KMS-11 (cell line): ENCODE measurements at regions not wholly inside any gene's neighbourhood (a gene's known extent, or its start where the extent isn't known, plus 50 kb on each side); places are given as distances from the start of the nearest gene placed in this dataset.
"Not testable (repeated sequence)": the region's sequence is repeated elsewhere in the genome, so short reads cannot be mapped to it uniquely, and the experiment has no call there.

Experiments
- H2AFZ ChIP-seq: fragments of 200-600 bp; sonication (generic); 2 replicates; pipeline ENCODE4 v1.6.1; 2016; ENCODE audit warnings: antibody characterized with exemption, mixed run types, low read depth
- H3K27ac ChIP-seq: fragments of 200-600 bp; sonication (generic); 2 replicates; pipeline ENCODE4 v1.6.1; 2016; ENCODE audit warnings: mild to moderate bottlenecking, mixed run types
- H3K27me3 ChIP-seq: fragments of 200-600 bp; sonication (generic); 2 replicates; pipeline ENCODE4 v1.6.1; 2017; ENCODE audit warnings: mild to moderate bottlenecking, low read depth, mixed run types, moderate library complexity; ENCODE audit not compliant: insufficient read depth
- H3K36me3 ChIP-seq: fragments of 200-600 bp; sonication (generic); 2 replicates; pipeline ENCODE4 v1.6.1; 2017; ENCODE audit warnings: mild to moderate bottlenecking, mixed run types; ENCODE audit not compliant: insufficient read depth
- H3K4me1 ChIP-seq: fragments of 200-600 bp; sonication (generic); 2 replicates; pipeline ENCODE4 v1.6.1; 2016; ENCODE audit warnings: mild to moderate bottlenecking, low read depth, mixed run types; ENCODE audit not compliant: poor library complexity, severe bottlenecking
- H3K4me2 ChIP-seq: fragments of 200-600 bp; sonication (generic); 2 replicates; pipeline ENCODE4 v1.7.0; 2016; ENCODE audit warnings: mild to moderate bottlenecking, mixed run types
- H3K4me3 ChIP-seq: fragments of 200-600 bp; sonication (generic); IDR thresholded peaks from 2 replicates; pipeline ENCODE4 v1.6.1; 2017; ENCODE audit warnings: low read depth, low read length, mixed read lengths; ENCODE audit not compliant: insufficient read depth
- H3K79me2 ChIP-seq: fragments of 200-600 bp; sonication (generic); 2 replicates; pipeline ENCODE4 v1.6.1; 2016; ENCODE audit warnings: low read depth, mixed run types; ENCODE audit not compliant: insufficient read depth
- H3K9ac ChIP-seq: fragments of 200-600 bp; sonication (generic); 2 replicates; pipeline ENCODE4 v1.6.1; 2016; ENCODE audit warnings: mild to moderate bottlenecking, mixed run types
- H4K20me1 ChIP-seq: fragments of 200-600 bp; sonication (generic); 2 replicates; pipeline ENCODE4 v1.6.1; 2016; ENCODE audit warnings: mild to moderate bottlenecking, mixed run types; ENCODE audit not compliant: insufficient read depth
- TF ChIP-seq, protein P1 (sequence below): fragments of 200-600 bp; sonication (generic); conservative IDR thresholded peaks from 2 replicates; pipeline ENCODE4 v1.6.1; 2017; ENCODE audit warnings: low read depth, mild to moderate bottlenecking, antibody characterized with exemption, low read length, moderate library complexity, mixed read lengths

DNA sequence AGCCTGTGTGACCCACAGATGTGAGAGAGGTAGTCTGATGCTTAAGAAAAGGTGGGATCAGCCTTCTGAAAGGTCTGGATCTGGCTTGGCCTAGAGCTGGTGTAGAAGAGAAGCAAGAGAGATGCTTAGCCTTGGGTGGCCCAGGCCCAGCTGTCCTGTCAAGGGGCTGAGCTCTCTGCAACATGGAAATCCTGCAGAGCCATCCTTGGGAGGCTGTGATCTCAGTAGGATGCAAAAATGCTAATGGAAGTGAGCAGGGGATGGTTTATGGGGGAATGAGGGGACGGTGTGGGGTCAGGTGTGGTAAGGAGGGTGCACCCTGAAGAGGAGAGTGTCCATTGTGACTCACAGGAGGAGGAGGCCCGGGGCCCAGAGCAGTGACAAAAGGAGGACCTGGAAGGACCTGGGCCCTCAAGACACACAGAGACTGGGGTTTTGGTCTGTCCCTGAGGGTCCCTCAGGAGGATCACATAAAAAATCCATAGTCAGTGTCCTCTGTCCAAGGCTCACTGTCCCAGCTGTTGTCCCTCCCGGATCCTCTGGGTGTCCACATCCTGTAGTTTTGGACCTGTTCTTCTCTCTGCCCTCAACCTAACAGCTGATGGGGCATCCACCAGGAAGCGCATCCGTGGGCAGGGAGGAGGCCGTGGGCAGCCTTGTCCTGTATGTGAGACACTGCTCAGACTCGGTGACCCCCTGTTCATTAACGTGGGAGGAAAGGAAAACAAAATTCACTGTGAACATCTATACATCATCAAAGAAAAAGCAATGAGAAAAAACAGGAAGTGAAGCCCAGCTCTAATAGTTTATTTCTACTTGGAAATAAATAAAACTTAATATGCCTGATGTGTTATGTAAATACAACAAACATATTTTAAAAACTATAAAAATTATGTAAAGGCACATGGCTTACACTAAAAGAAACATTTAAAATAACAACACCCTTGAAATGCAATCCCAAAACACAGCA, 129.8 kb downstream of the ZNF280B start:
- Histone ChIP-seq H3K4me2 (no peak overlapping the region), H3K27me3 (no peaks in the 10 kb centered on the region), H3K79me2 (no peaks in the 10 kb centered on the region), H4K20me1 (no peaks in the 10 kb centered on the region), H3K9ac (no peak overlapping the region), H3K27ac (no peak overlapping the region), H3K4me3 (no peak overlapping the region), H3K36me3 (no peaks in the 10 kb centered on the region), H2AFZ (no peak overlapping the region), H3K4me1 (no peaks in the 10 kb centered on the region)
- TF ChIP-seq, protein P1, sequence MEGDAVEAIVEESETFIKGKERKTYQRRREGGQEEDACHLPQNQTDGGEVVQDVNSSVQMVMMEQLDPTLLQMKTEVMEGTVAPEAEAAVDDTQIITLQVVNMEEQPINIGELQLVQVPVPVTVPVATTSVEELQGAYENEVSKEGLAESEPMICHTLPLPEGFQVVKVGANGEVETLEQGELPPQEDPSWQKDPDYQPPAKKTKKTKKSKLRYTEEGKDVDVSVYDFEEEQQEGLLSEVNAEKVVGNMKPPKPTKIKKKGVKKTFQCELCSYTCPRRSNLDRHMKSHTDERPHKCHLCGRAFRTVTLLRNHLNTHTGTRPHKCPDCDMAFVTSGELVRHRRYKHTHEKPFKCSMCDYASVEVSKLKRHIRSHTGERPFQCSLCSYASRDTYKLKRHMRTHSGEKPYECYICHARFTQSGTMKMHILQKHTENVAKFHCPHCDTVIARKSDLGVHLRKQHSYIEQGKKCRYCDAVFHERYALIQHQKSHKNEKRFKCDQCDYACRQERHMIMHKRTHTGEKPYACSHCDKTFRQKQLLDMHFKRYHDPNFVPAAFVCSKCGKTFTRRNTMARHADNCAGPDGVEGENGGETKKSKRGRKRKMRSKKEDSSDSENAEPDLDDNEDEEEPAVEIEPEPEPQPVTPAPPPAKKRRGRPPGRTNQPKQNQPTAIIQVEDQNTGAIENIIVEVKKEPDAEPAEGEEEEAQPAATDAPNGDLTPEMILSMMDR: no peak

DNA sequence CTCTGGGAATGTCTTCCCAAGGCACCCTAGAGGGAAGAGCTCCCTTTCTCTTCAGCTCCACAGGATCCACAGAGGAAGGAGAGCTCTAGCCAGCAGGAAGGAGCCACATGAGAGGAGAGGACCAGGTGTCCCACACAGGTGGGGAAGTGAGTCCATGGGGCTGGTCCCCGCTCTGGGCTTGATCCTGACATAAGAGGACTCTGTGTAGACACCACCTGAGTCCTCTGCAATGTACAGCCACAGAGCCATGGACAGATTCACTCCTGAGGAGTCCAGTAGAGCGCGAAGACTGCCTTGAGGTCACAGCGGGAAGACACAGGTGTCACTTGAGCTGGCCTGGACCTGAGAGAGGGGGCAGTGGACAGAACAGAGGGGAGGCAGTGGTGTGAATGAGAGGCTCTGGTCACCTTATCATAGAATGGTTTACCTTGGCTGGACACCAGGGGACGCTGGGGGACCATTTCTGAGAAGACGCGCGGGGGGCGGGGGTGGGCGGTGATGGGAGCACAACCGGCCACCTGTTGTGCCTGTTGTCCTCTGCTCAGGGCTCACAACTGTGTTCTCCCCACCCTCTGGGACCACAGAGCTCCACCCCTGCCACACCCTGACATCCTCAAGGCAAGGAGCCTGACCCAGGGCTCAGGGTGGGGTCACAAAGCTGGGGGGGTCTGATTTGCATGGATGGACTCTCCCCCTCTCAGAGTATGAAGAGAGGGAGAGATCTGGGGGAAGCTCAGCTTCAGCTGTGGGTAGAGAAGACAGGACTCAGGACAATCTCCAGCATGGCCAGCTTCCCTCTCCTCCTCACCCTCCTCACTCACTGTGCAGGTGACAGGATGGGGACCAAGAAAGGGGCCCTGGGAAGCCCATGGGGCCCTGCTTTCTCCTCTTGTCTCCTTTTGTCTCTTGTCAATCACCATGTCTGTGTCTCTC, 128.2 kb downstream of the ZNF280B start:
- no peaks in the 10 kb centered on the region for H3K36me3 ChIP-seq
- H3K79me2 ChIP-seq: no peaks in the 10 kb centered on the region
- no peaks in the 10 kb centered on the region for H4K20me1 ChIP-seq
- H3K9ac ChIP-seq: no peak overlapping the region
- no peaks in the 10 kb centered on the region for H3K27me3 ChIP-seq
- H3K4me2 ChIP-seq: no peak overlapping the region
- H2AFZ ChIP-seq: no peak overlapping the region; the same call in 1 of the 2 replicates
- TF ChIP-seq, protein P1: no peak
- H3K27ac ChIP-seq: no peak overlapping the region
- H3K4me1 ChIP-seq: no peaks in the 10 kb centered on the region
- no peak overlapping the region for H3K4me3 ChIP-seq

DNA sequence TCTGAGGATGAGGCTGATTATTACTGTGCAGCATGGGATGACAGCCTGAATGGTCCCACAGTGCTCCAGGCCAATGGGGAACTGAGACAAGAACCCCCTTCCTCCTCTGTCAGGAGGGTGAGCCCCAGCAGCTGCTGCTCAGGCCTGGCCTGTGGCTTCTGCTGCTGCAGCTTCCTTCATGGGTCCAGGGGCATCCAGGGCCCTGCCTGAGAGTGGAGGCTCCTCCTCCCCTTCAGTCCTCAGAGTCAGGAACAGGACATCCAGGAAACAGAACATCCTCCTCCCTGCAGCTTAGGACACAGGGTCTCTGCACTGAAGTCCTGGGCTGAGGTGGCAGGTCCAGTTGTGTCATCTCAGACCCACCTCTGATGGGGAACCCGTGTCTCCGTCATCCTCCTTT, 127.2 kb downstream of the ZNF280B start:
- not testable (repeated sequence) for H3K9ac ChIP-seq, H3K36me3 ChIP-seq, H3K4me1 ChIP-seq, H3K27ac ChIP-seq, H4K20me1 ChIP-seq, H3K4me3 ChIP-seq, H3K27me3 ChIP-seq, H3K79me2 ChIP-seq, H2AFZ ChIP-seq, H3K4me2 ChIP-seq

DNA sequence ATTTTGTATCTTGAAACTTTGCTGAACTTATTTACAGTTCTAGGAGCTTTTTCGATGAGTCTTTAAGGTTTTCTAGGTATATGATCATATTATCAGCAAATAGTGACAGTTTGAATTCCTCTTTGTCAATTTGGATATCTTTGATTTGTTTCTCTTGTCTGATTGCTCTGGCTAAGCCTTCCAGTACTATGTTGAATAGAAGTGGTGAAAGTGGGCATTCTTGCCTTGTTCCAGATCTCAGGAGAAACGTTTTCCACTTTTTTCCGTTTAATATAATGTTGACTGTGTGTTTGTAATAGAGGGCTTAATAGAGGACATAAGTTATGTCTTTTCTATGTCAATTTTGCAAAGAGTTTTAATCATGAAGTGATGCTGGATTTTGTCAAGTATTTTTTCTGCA, 124.3 kb downstream of the ZNF280B start:
- H3K4me2 ChIP-seq: no peak overlapping the region
- no peak overlapping the region for H3K4me3 ChIP-seq
- no peaks in the 10 kb centered on the region for H3K79me2 ChIP-seq
- H3K27me3 ChIP-seq: no peaks in the 10 kb centered on the region
- H3K36me3 ChIP-seq: no peaks in the 10 kb centered on the region
- no peak overlapping the region for H2AFZ ChIP-seq
- TF ChIP-seq, protein P1: no peak
- H3K27ac ChIP-seq: no peak overlapping the region
- no peak overlapping the region for H3K9ac ChIP-seq
- H4K20me1 ChIP-seq: no peaks in the 10 kb centered on the region
- H3K4me1 ChIP-seq: no peaks in the 10 kb centered on the region
